ENCODE measurements at regions not wholly inside any gene's neighbourhood (a gene's known extent, or its start where the extent isn't known, plus 50 kb on each side); places are given as distances from the start of the nearest gene placed in this dataset.
A peak's percentile ranks its signal among the peaks of the same experiment; 100 is the strongest.

- Histone ChIP-seq H3K36me3 (ENCODE audit: low read depth) (no peaks in the 10 kb centered on the region), H4K20me1 (ENCODE audit: insufficient read depth) (no peaks in the 10 kb centered on the region)
- WGBS, 2 experiments (ENCODE audit: low coverage in 1 of 2, low lambda C conversion rate in 2 of 2, missing lambda C conversion rate in 2 of 2) = 20 to 27% methylated on average over 1 of the region's 1 CpG
Observed at GRCh38 chr6:101058296-101058695, 177.2 kb upstream of the ASCC3 start.

GRCh38 chr6:101066481-101066880 is 185.4 kb upstream of the ASCC3 start:
- Histone ChIP-seq H3K4me3 (no peak overlapping the region), H3K27me3 (replicated peaks; ENCODE audit: insufficient read depth) (no peaks in the 10 kb centered on the region), H3K27ac (no peak overlapping the region), H3K4me1 (ENCODE audit: insufficient read depth) (no peaks in the 10 kb centered on the region), H3K9me3 (ENCODE audit: low read depth) (no peaks in the 10 kb centered on the region), H4K20me1 (ENCODE audit: insufficient read depth) (no peaks in the 10 kb centered on the region), H3K9ac (no peak overlapping the region), H3K4me2 (ENCODE audit: unreplicated experiment) (no peak overlapping the region), H3K36me3 (ENCODE audit: low read depth) (no peaks in the 10 kb centered on the region), H3F3A (ENCODE audit: insufficient read depth) (no peaks in the 10 kb centered on the region), H2AFZ (no peak overlapping the region), H3K79me2 (ENCODE audit: insufficient read depth) (no peaks in the 10 kb centered on the region), H3K9me2 (ENCODE audit: insufficient read depth) (no peaks in the 10 kb centered on the region)
- in situ Hi-C loops (cut with MboI) = no loop called here
- DNase-seq = no peak
- TF ChIP-seq EZH2phosphoT487 (IDR thresholded peaks at IDR 0.05; ENCODE audit: insufficient read depth, low read depth) = no peak
- no peak for TF ChIP-seq EZH2 (IDR thresholded peaks at IDR 0.05; ENCODE audit: insufficient read depth, poor library complexity, severe bottlenecking)
- 59 to 62% methylated on average over 12 of the region's 12 CpGs for WGBS, 2 experiments (ENCODE audit: low coverage in 1 of 2, low lambda C conversion rate in 2 of 2, missing lambda C conversion rate in 2 of 2)

More at GRCh38 chr6:101058296-101058695, 177.2 kb upstream of the ASCC3 start:
- Histone ChIP-seq H3K4me2 (ENCODE audit: unreplicated experiment) (no peak overlapping the region), H3K9ac (no peak overlapping the region), H3K9me3 (ENCODE audit: low read depth) (no peaks in the 10 kb centered on the region), H3K79me2 (ENCODE audit: insufficient read depth) (no peaks in the 10 kb centered on the region), H3K9me2 (ENCODE audit: insufficient read depth) (no peaks in the 10 kb centered on the region), H3K4me3 (no peak overlapping the region), H3K4me1 (ENCODE audit: insufficient read depth) (no peaks in the 10 kb centered on the region), H2AFZ (no peak overlapping the region), H3K27ac (no peak overlapping the region), H3K27me3 (replicated peaks; ENCODE audit: insufficient read depth) (no peaks in the 10 kb centered on the region), H3F3A (ENCODE audit: insufficient read depth) (no peaks in the 10 kb centered on the region)
- in situ Hi-C loops (cut with MboI) = no loop called here
- TF ChIP-seq EZH2phosphoT487 (IDR thresholded peaks at IDR 0.05; ENCODE audit: insufficient read depth, low read depth) = no peak
- TF ChIP-seq EZH2 (IDR thresholded peaks at IDR 0.05; ENCODE audit: insufficient read depth, poor library complexity, severe bottlenecking) = no peak
- no peak for DNase-seq

GRCh38 chr6:101069191-101069795 is 188.2 kb upstream of the ASCC3 start:
- H3K4me1 ChIP-seq (ENCODE audit: insufficient read depth) = no peaks in the 10 kb centered on the region
- H3K9me2 ChIP-seq (ENCODE audit: insufficient read depth) = no peaks in the 10 kb centered on the region
- no peaks in the 10 kb centered on the region for H3K27me3 ChIP-seq (replicated peaks; ENCODE audit: insufficient read depth)
- no peak for TF ChIP-seq EZH2phosphoT487 (IDR thresholded peaks at IDR 0.05; ENCODE audit: insufficient read depth, low read depth)
- TF ChIP-seq EZH2 (IDR thresholded peaks at IDR 0.05; ENCODE audit: insufficient read depth, poor library complexity, severe bottlenecking) = no peak
- no peaks in the 10 kb centered on the region for H4K20me1 ChIP-seq (ENCODE audit: insufficient read depth)
- H3K27ac ChIP-seq = no peak overlapping the region
- H3K4me3 ChIP-seq = no peak overlapping the region
- H3K79me2 ChIP-seq (ENCODE audit: insufficient read depth) = no peaks in the 10 kb centered on the region
- H3K9me3 ChIP-seq (ENCODE audit: low read depth) = no peaks in the 10 kb centered on the region
- peak; percentile 1 for DNase-seq
- no peak overlapping the region for H3K9ac ChIP-seq
- H2AFZ ChIP-seq = no peak overlapping the region
- in situ Hi-C loops (cut with MboI) = no loop called here
- H3K36me3 ChIP-seq (ENCODE audit: low read depth) = no peaks in the 10 kb centered on the region
- H3F3A ChIP-seq (ENCODE audit: insufficient read depth) = no peaks in the 10 kb centered on the region
- H3K4me2 ChIP-seq (ENCODE audit: unreplicated experiment) = no peak overlapping the region

GRCh38 chr6:101070044-101070608 is 189.0 kb upstream of the ASCC3 start:
- no peaks in the 10 kb centered on the region for H3K9me3 ChIP-seq (ENCODE audit: low read depth)
- no peaks in the 10 kb centered on the region for H3F3A ChIP-seq (ENCODE audit: insufficient read depth)
- H3K4me3 ChIP-seq = no peak overlapping the region
- H3K27me3 ChIP-seq (replicated peaks; ENCODE audit: insufficient read depth) = no peaks in the 10 kb centered on the region
- no peak overlapping the region for H3K9ac ChIP-seq
- no peak for DNase-seq
- no peaks in the 10 kb centered on the region for H3K79me2 ChIP-seq (ENCODE audit: insufficient read depth)
- H3K4me1 ChIP-seq (ENCODE audit: insufficient read depth) = no peaks in the 10 kb centered on the region
- in situ Hi-C loops (cut with MboI) = no loop called here
- TF ChIP-seq EZH2phosphoT487 (IDR thresholded peaks at IDR 0.05; ENCODE audit: insufficient read depth, low read depth) (no peak), EZH2 (IDR thresholded peaks at IDR 0.05; ENCODE audit: insufficient read depth, poor library complexity, severe bottlenecking) (no peak)
- no peak overlapping the region for H2AFZ ChIP-seq
- no peaks in the 10 kb centered on the region for H3K36me3 ChIP-seq (ENCODE audit: low read depth)
- WGBS, 2 experiments (ENCODE audit: low coverage in 1 of 2, low lambda C conversion rate in 2 of 2, missing lambda C conversion rate in 2 of 2) = 53 to 67% methylated on average over 20 to 22 of the region's 23 CpGs
- H3K9me2 ChIP-seq (ENCODE audit: insufficient read depth) = no peaks in the 10 kb centered on the region
- H3K4me2 ChIP-seq (ENCODE audit: unreplicated experiment) = no peak overlapping the region
- H3K27ac ChIP-seq = no peak overlapping the region
- no peaks in the 10 kb centered on the region for H4K20me1 ChIP-seq (ENCODE audit: insufficient read depth)

GRCh38 chr6:101077344-101077743 is 196.2 kb upstream of the ASCC3 start:
- TF ChIP-seq EZH2 (IDR thresholded peaks at IDR 0.05; ENCODE audit: insufficient read depth, poor library complexity, severe bottlenecking) (no peak), EZH2phosphoT487 (IDR thresholded peaks at IDR 0.05; ENCODE audit: insufficient read depth, low read depth) (no peak)
- in situ Hi-C loops (cut with MboI) = no loop called here
- H3K4me2 ChIP-seq (ENCODE audit: unreplicated experiment) = no peak overlapping the region
- no peak overlapping the region for H3K27ac ChIP-seq
- no peak overlapping the region for H3K4me3 ChIP-seq
- H3K36me3 ChIP-seq (ENCODE audit: low read depth) = no peaks in the 10 kb centered on the region
- H3F3A ChIP-seq (ENCODE audit: insufficient read depth) = no peaks in the 10 kb centered on the region
- no peaks in the 10 kb centered on the region for H4K20me1 ChIP-seq (ENCODE audit: insufficient read depth)
- no peak overlapping the region for H3K9ac ChIP-seq
- DNase-seq = no peak
- no peaks in the 10 kb centered on the region for H3K27me3 ChIP-seq (replicated peaks; ENCODE audit: insufficient read depth)
- H3K9me3 ChIP-seq (ENCODE audit: low read depth) = no peaks in the 10 kb centered on the region
- H3K4me1 ChIP-seq (ENCODE audit: insufficient read depth) = peaks cover 4% of the 10 kb centered on the region; the same call in 1 of the 2 replicates
- no peaks in the 10 kb centered on the region; the same call in 1 of the 2 replicates for H3K9me2 ChIP-seq (ENCODE audit: insufficient read depth)
- H2AFZ ChIP-seq = no peak overlapping the region
- H3K79me2 ChIP-seq (ENCODE audit: insufficient read depth) = no peaks in the 10 kb centered on the region

All from GM23248 (cell line).